Loucy (cell line): ENCODE measurements at regions not wholly inside any gene's neighbourhood (a gene's known extent, or its start where the extent isn't known, plus 50 kb on each side); places are given as distances from the start of the nearest gene placed in this dataset.

Experiments used
- H2AFZ ChIP-seq: fragments of 200-600 bp; sonication (generic); 2 replicates; pipeline ENCODE4 v1.6.0; 2016; ENCODE audit warnings: antibody characterized with exemption, mild to moderate bottlenecking, low read length, moderate library complexity
- H3F3A ChIP-seq: fragments of 200-600 bp; 2 replicates; pipeline ENCODE4 v1.6.0; 2016; ENCODE audit warnings: antibody characterized with exemption, low read depth, mild to moderate bottlenecking
- H3K27me3 ChIP-seq: fragments of 200-600 bp; sonication (generic); 2 replicates; pipeline ENCODE4 v1.6.1; 2014; ENCODE audit warnings: low read length, mild to moderate bottlenecking; ENCODE audit not compliant: insufficient read depth, poor library complexity, severe bottlenecking
- H3K36me3 ChIP-seq: fragments of 200-600 bp; sonication (generic); 2 replicates; pipeline ENCODE4 v1.6.1; 2016; ENCODE audit warnings: low read length; ENCODE audit not compliant: insufficient read depth
- H3K4me1 ChIP-seq: fragments of 200-600 bp; sonication (generic); 2 replicates; pipeline ENCODE4 v1.5.1; 2014; ENCODE audit warnings: low read length, mild to moderate bottlenecking; ENCODE audit not compliant: insufficient read depth, poor library complexity, severe bottlenecking
- H3K4me2 ChIP-seq: fragments of 200-600 bp; sonication (generic); 2 replicates; pipeline ENCODE4 v1.6.0; 2014; ENCODE audit warnings: antibody characterized with exemption, low read length, low read depth, mild to moderate bottlenecking; ENCODE audit not compliant: poor library complexity, severe bottlenecking
- H3K4me3 ChIP-seq: fragments of 200-600 bp; sonication (generic); 2 replicates; pipeline ENCODE4 v1.5.1; 2014; ENCODE audit warnings: low read length, mild to moderate bottlenecking, mixed read lengths; ENCODE audit not compliant: poor library complexity, severe bottlenecking
- H3K79me2 ChIP-seq: fragments of 200-600 bp; sonication (generic); 2 replicates; pipeline ENCODE4 v1.6.1; 2014; ENCODE audit warnings: low read length; ENCODE audit not compliant: insufficient read depth
- H3K9ac ChIP-seq: fragments of 200-600 bp; sonication (generic); 2 replicates; pipeline ENCODE4 v1.6.0; 2014; ENCODE audit warnings: mild to moderate bottlenecking, low read depth, low read length, moderate library complexity; ENCODE audit not compliant: poor library complexity, severe bottlenecking
- H3K9me2 ChIP-seq: fragments of 200-600 bp; sonication (generic); replicated peaks from 2 replicates; pipeline ENCODE4 v1.6.1; 2016; ENCODE audit warnings: low read depth, low read length, mixed read lengths
- H3K9me3 ChIP-seq: fragments of 200-600 bp; sonication (generic); 2 replicates; pipeline ENCODE4 v1.6.1; 2014; ENCODE audit warnings: mild to moderate bottlenecking, antibody characterized with exemption, low read length, low read depth; ENCODE audit not compliant: insufficient read depth
- H4K20me1 ChIP-seq: fragments of 200-600 bp; sonication (generic); 2 replicates; pipeline ENCODE4 v1.6.0; 2014; ENCODE audit warnings: antibody characterized with exemption, low read length, mild to moderate bottlenecking; ENCODE audit not compliant: insufficient read depth, poor library complexity, severe bottlenecking
- EZH2phosphoT487 ChIP-seq: fragments of 200-600 bp; IDR thresholded peaks from 2 replicates; pipeline ENCODE4 v1.6.1; 2018; ENCODE audit warnings: antibody characterized with exemption, mild to moderate bottlenecking, moderate library complexity, borderline replicate concordance
- TF ChIP-seq, protein P1 (sequence below): fragments of 200-600 bp; sonication (generic); conservative IDR thresholded peaks from 2 replicates; pipeline ENCODE4 v1.5.1; 2014; ENCODE audit warnings: mild to moderate bottlenecking, antibody characterized with exemption, low read length

DNA sequence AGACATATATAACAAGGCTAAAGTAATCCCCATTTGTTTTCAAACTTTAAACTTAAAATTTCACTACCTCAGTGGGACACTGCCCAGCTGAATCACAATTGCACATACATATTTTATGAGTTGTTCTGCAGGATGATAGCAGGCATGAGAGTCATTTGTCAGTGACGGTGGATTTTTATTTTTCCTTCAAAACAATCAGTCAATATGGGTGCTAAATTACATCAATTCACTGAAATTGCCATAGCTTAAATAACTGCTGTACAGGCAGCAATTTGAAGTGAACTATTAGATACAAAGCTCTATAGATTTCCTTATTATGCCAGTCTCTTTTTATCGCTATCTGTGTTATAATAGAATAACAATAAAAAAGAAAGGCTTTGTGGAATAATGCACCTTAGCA, 784.6 kb upstream of the ANO3 start:
- H2AFZ ChIP-seq: no peak overlapping the region
- H3K4me2 ChIP-seq: no peak overlapping the region
- no peaks in the 10 kb centered on the region for H3K9me3 ChIP-seq
- no peak overlapping the region for H3K4me3 ChIP-seq
- H3F3A ChIP-seq: no peaks in the 10 kb centered on the region
- no peak for TF ChIP-seq EZH2phosphoT487
- TF ChIP-seq, protein P1, sequence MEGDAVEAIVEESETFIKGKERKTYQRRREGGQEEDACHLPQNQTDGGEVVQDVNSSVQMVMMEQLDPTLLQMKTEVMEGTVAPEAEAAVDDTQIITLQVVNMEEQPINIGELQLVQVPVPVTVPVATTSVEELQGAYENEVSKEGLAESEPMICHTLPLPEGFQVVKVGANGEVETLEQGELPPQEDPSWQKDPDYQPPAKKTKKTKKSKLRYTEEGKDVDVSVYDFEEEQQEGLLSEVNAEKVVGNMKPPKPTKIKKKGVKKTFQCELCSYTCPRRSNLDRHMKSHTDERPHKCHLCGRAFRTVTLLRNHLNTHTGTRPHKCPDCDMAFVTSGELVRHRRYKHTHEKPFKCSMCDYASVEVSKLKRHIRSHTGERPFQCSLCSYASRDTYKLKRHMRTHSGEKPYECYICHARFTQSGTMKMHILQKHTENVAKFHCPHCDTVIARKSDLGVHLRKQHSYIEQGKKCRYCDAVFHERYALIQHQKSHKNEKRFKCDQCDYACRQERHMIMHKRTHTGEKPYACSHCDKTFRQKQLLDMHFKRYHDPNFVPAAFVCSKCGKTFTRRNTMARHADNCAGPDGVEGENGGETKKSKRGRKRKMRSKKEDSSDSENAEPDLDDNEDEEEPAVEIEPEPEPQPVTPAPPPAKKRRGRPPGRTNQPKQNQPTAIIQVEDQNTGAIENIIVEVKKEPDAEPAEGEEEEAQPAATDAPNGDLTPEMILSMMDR: no peak
- H3K4me1 ChIP-seq: no peaks in the 10 kb centered on the region
- H4K20me1 ChIP-seq: no peaks in the 10 kb centered on the region
- H3K27me3 ChIP-seq: no peaks in the 10 kb centered on the region
- H3K36me3 ChIP-seq: no peaks in the 10 kb centered on the region
- no peak overlapping the region for H3K9ac ChIP-seq
- H3K9me2 ChIP-seq: no peaks in the 10 kb centered on the region
- no peaks in the 10 kb centered on the region for H3K79me2 ChIP-seq

DNA sequence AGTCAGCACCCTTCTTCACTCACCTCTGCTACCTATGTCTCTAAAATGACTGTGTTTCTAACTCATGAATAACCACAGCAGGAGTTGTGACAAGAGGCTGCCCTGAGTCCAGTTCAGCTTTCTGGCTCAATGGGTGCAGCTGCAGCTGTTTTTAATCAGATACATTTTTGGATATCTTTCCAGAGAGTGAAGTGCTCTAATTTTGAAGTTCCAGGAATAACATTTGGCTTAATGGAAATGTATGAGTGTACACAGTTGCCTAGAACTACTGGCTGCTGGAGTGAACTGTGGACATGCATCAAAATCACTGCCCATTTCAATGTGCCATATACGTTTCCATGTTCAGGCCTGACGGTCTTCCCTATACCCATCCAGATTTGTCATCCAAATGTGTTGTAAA, 769.5 kb upstream of the ANO3 start:
- no peak overlapping the region for H3K9ac ChIP-seq
- no peaks in the 10 kb centered on the region for H3K36me3 ChIP-seq
- no peaks in the 10 kb centered on the region for H4K20me1 ChIP-seq
- H3K79me2 ChIP-seq: no peaks in the 10 kb centered on the region
- no peaks in the 10 kb centered on the region for H3F3A ChIP-seq
- no peak for TF ChIP-seq EZH2phosphoT487
- TF ChIP-seq, protein P1: no peak
- no peaks in the 10 kb centered on the region for H3K27me3 ChIP-seq
- H3K4me1 ChIP-seq: no peaks in the 10 kb centered on the region
- H3K9me3 ChIP-seq: no peaks in the 10 kb centered on the region
- no peaks in the 10 kb centered on the region for H3K9me2 ChIP-seq
- no peak overlapping the region for H3K4me3 ChIP-seq
- H3K4me2 ChIP-seq: no peak overlapping the region
- no peak overlapping the region for H2AFZ ChIP-seq

DNA sequence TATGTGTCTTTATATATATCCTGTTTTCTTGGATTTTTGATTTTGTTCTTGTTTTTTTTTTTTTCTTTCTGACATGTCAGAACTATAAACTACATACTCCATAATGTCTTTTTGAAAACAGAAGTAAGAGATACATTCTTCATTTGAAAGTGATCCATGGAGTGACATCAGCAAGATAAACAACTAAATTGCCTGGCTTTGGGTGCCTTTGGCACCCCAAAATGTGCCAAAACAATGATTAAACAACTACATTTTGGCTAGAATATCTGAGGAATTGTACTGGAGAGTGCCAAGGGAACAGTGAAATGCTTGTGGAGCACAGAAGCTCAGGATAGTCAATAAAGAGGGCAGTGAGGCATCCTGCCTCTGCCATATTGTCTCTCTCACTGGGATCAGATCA, 766.1 kb upstream of the ANO3 start:
- Histone ChIP-seq H3K4me3 (no peak overlapping the region), H3K36me3 (no peaks in the 10 kb centered on the region), H3K9me2 (no peaks in the 10 kb centered on the region), H3K27me3 (no peaks in the 10 kb centered on the region), H2AFZ (no peak overlapping the region), H3K9ac (no peak overlapping the region), H3F3A (no peaks in the 10 kb centered on the region), H3K9me3 (no peaks in the 10 kb centered on the region; the same call in 1 of the 2 replicates), H3K4me1 (no peaks in the 10 kb centered on the region), H3K79me2 (no peaks in the 10 kb centered on the region), H4K20me1 (no peaks in the 10 kb centered on the region), H3K4me2 (no peak overlapping the region)
- no peak for TF ChIP-seq EZH2phosphoT487
- TF ChIP-seq, protein P1: no peak
